Renal cortex interstitium (tissue), 11 donors: ENCODE measurements at regions not wholly inside any gene's neighbourhood (a gene's known extent, or its start where the extent isn't known, plus 50 kb on each side); places are given as distances from the start of the nearest gene placed in this dataset.
"Not testable (repeated sequence)": the region's sequence is repeated elsewhere in the genome, so short reads cannot be mapped to it uniquely, and the experiment has no call there.

Experiments
- DNase-seq, 11 donors: peaks; one replicate each; pipeline ENCODE4 v3.0.0-alpha.2; 2013; ENCODE audit warnings: low read depth in 9 of 11, low spot score in 4 of 11; ENCODE audit errors: extremely low read depth in 1 of 11

GRCh38 chr6:13874191-13874549, 50.6 kb upstream of the RNF182 start:
- DNase-seq, result no peak

- peak; percentile 47 to 81 (median 70) for DNase-seq
Measured at GRCh38 chr6:13873288-13874190, 51.2 kb upstream of the RNF182 start.

DNA sequence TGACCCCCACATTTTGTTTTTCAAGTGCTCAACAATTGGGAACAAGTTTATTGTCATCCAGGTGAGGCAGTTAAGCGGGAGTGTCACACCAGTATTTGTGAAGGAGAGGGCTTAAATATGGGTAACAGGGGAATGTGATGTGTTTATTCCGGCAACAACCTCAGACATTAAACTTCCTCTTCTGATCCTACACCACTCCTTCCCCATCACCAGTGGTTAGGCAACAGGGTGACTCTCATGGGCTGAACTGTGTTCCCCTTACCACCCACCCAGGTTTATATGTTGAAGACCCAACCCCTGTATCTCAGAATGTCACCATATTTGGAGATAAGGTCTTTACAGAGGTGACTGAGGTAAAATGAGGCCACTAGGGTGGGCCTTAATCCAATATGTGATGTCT, 52.1 kb upstream of the RNF182 start:
- DNase-seq, result no peak

DNA sequence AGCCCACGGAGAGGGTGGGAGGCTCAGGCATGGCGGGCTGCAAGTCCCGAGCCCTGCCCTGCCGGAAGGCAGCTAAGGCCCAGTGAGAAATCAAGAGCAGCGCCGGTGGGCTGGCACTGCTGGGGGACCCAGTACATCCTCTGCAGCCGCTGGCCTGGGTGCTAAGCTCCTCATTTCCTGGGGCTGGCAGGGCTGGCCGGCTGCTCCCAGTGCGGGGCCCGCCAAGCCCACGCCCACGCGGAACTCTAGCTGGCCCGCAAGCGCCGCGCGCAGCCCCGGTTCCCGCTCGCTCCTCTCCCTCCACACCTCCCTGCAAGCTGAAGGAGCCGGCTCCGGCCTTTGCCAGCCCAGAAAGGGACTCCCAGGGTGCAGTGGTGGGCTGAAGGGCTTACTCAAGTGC, 52.7 kb upstream of the RNF182 start:
- not testable (repeated sequence) for DNase-seq

GRCh38 chr6:13870214-13870830, 54.4 kb upstream of the RNF182 start:
- DNase-seq, result no peak

DNA sequence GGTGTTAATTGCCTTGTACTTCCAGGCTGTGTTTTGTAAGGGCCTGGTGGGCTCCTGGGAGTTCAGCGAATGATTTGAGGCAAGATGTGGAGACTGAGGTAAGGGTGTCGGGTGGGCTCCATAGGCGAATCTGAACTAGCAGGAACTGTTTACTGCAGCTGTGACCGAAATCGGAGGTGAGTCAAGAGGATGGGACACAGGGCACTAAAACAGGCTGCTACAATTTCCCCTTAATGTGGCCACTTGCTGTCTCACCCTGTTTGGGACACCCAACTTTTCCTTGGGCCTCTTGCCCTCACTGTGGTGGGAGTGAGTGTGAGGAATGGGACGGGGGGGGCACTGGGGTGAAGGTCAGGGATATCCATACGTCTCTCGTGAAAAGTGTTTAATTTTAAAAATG, 53.9 kb upstream of the MCUR1 start:
- no peak for DNase-seq

DNA sequence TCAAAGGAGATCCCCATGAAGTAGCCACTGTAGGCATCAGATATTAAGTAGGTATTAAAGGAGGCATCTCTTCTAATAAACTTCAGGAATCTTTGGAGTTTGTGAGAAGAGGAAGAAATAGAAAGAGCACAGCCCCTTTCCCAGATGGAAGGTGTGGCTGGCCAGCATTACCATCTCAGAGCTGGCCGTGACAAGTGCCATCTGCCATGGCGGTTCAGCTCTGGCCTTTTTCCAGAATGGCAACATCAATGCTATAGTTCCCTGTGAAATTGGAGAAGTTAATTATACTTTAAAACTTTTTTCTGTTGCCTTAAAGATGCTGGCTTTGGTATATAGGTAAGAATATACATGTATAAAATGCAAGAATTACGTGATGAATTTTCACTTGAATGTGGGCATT, 51.9 kb upstream of the MCUR1 start:
- no peak for DNase-seq

DNA sequence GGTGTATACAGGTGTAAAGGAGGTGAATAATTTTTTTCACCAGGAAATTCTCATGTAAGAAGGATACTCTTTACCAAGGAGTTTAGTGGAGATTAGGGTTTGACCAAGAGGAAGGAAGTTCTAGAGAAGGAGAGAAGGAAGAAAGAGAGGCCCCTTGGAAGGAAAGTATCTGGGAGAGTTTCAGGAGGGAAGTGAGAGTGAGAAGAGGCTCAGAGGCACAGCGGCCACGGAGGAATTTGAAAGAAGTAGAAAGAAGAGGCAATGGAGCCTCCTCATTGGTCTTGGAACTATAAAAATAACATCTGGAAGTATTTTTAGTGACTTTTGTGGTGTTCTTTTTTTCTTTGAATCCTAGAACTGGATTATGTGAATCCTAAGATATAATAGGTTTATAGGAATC, 50.8 kb upstream of the MCUR1 start:
- DNase-seq, result no peak

DNA sequence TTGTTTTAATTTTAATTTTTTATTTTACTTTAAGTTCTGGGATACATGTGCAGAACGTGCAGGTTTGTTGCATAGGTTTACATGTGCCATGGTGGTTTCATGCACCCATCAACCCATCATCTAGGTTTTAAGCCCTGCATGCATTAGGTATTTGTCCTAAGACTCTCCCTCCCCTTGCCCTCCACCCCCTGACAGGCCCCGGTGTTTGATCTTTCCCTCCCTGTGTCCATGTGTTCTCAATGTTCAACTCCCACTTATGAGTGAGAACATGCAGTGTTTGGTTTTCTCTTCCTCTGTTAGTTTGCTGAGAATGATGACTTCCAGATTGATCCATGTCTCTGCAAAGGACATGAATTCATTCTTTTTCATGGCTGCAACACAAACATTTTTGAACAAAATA, 50.3 kb upstream of the MCUR1 start:
- not testable (repeated sequence) for DNase-seq
